HEK293 (cell line): ENCODE measurements at regions not wholly inside any gene's neighbourhood (a gene's known extent, or its start where the extent isn't known, plus 50 kb on each side); places are given as distances from the start of the nearest gene placed in this dataset.

Experiments
- TCF7L2 ChIP-seq: IDR thresholded peaks from 2 replicates; pipeline ENCODE4 v1.6.1; 2011; ENCODE audit warnings: low read depth, mild to moderate bottlenecking, inconsistent platforms, low read length, moderate library complexity, borderline replicate concordance
- ZNF239 ChIP-seq: fragments of 450-650 bp; formaldehyde crosslinking; IDR thresholded peaks from 2 replicates; pipeline ENCODE4 v1.5.1; 2016; ENCODE audit warnings: missing biosample characterization, missing genetic modification characterization

DNA sequence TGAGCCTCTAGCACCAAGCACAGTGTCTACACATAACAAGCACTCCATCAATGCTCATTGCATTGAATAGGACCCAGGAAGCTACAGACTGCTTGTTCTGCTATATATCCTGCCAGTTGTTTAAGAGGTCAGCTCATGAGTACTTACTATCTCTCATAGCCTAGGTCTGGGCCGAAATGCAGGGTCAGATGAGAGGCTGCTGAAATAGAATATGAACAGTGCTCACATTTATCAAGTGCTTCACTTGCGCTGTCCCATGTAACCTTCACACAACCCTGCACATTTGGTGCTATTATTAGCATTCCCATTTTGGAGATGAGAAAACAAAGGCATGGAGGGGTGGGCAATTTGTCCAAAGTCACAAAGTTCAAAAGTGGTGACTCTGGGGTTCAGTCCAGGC lies 153.6 kb downstream of the FGF18 start:
- no peak for TF ChIP-seq TCF7L2
- no peak for TF ChIP-seq ZNF239
